GDM1 (cell line): ENCODE measurements at regions not wholly inside any gene's neighbourhood (a gene's known extent, or its start where the extent isn't known, plus 50 kb on each side); places are given as distances from the start of the nearest gene placed in this dataset.
A peak's percentile ranks its signal among the peaks of the same experiment; 100 is the strongest.
"Not testable (repeated sequence)": the region's sequence is repeated elsewhere in the genome, so short reads cannot be mapped to it uniquely, and the experiment has no call there.

Experiments
- DNase-seq: peaks from one replicate; lab custom pipeline; 2025; lab: John Stamatoyannopoulos, UW

DNA sequence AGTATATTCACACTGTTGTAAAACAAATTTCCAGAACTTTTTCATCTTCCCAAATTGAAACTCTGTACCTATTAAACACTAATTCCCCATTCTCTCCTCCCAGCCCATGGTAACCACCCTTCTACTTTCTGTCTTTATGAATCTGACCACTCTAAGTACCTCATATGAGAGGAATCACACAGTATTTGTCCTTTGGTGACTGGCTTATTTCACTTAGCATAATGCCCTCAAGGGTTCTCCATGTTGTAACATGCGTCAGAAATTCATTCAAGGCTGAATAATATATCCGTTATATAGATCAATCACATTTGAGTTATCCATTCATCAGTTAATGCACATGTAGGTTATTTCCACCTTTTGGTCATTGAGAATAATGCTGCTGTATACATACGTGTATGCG is 162.2 kb downstream of the GOSR1 start:
- not testable (repeated sequence) for DNase-seq

DNA sequence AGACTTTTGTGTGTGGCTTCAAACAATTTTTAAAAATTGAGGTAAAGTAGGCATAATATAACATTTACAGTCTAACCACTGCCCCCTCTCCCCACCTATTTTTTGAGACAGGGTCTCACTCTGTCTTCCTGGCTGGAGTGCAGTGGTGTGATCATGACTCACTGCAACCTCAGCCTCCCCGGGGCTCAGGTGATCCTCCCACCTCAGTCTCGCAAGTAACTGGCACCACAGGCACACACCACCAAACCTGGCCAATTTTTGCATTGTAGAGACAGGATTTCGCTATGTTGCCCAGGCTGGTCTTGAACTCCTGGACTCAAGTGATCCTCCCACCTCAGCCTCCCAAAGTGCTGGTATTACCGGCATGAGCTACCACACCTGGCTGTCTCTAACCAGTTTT is 161.8 kb downstream of the GOSR1 start:
- not testable (repeated sequence) for DNase-seq

DNA sequence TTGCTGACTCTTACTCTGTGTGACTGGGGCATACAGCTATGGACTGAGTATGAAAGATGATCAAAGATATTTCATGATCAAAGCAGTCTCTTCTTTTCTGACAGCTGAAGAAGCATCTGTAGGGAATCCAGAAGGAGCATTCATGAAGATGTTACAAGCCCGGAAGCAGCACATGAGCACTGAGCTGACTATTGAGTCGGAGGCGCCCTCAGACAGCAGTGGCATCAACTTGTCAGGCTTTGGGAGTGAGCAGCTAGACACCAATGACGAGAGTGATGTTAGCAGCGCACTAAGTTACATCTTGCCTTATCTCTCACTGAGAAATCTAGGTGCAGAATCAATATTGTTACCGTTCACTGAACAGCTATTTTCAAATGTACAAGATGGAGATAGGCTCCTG is 154.4 kb downstream of the GOSR1 start:
- DNase-seq = not testable (repeated sequence)

DNA sequence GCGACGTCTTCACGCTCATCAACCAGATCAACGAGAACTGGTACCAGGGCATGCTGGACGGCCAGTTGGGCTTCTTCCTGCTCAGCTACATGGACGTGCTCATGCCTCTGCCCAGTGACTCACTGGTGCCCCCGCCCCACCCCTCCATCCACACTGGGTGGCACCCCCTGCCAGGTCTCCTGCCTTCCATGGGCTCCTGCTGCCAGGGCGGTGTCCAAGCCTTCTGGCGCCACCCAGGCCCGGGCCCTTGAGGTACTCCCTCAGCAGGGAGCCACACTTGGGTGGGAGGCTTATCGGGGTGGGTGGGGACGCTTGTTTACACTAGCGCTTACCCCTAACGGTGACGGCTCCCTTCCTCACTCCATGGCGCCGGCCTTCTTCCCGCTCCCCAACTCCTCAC is 148.2 kb downstream of the GOSR1 start:
- not testable (repeated sequence) for DNase-seq

DNA sequence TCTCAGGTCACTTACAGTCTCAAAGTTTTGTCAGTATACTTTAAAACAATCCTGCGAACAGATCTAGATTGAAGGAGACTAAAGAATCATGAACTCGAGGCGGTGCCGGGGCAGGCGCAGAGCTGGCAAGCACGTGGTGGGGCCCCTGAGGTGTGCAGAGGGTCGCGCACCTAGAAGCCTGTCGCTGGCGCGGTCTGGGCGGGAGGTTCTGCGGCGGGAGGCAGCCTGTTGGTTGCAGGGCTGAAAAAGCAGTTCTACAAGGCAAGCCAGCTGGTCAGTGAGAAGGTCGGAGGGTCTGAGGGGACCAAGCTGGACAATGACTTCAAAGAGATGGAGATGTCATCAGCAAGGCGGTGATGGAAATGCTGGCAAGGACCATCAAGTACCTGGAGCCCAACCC is 147.0 kb downstream of the GOSR1 start:
- DNase-seq = not testable (repeated sequence)

DNA sequence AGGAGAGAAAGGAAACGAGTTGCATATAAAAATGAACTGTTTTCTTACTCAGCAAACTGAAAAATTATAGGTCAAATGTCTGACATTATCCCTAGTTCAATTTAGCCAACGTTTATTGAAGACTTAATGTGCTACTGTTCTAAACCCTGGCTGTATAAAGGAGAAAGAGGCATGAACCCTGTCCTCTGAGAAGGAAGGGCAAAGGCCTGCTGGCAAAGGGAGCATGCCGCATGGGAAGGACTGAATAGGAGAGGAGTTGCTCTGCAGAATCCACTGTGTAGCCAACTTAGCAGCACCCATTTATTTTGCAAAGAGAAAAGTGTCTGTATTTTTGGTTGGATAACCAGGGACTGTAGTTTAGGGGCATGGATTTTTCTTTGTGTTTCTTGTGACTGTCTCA is 132.5 kb downstream of the GOSR1 start:
- not testable (repeated sequence) for DNase-seq

DNA sequence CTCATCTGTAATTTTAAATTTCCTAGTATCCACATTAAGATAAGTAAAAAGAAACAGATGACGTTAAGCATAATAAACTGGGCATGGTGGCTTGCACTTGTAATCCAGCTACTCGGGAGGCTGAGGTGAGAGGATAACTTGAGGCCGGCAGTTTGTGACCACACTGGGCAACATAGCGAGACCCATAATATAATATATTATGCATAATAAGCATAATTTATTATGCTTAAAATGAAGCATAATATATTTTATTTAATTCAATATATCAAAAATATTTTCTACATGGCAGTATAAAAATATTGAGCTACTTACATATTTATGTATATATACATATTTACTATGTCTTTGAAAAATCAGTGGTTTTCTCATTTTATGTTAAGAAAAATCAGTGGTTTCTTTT is 128.3 kb downstream of the GOSR1 start:
- DNase-seq = no peak

DNA sequence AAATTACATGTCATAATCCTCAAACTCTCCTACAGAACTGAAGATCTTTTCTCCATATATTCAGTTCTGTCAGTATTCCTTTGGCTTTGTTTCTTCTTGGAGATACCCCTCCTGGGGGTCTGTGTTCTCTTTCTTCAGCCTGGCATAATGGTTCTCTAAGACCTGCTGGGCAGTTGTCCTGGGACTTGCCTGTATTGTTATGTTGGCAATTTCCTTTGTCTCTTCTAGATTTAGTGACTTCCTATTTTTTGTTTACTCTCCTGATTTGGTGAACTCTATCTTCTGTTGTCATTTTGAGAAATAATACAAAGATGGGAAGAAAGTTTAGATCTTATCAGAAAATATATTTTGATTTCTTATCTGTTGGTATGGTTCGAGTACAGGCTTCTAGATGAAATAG is 127.8 kb downstream of the GOSR1 start:
- no peak for DNase-seq

DNA sequence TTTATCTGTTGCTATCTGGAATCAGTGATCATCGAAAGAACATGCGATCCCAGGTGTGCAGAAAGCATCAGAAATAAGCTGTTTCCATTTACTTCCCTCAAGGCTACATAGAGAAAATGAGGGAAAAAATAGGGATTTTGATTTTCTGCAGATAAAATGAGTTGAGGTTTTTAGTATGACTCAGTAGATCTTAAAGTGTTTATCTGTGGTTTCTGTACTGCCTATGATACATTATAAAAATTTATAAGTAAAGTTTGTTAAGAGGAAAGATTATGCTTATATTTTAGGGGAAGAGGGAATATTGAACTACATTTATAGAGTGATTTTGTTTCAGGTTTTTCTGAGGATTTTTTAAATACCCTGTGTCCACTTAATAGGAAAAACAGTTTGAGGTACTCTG is 125.2 kb downstream of the GOSR1 start:
- DNase-seq = not testable (repeated sequence)

DNA sequence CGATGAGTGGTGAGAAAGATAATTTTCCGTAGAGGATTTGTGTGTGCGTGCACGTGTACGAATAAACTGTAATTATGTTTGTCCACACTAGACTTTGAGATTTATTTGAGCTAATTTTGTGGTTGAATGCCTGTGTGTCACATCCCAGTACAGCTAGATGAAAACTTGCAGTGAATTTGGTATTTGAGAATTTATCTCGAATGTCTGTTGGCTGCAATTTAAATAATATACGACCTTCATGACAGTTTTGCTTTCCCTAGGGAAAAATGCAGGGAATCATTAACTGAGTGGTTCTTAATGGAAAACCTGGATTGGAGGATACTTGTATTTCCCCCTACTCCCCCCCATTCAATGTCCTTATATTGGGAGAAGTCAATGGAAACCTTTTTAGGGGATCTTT is 124.8 kb downstream of the GOSR1 start:
- DNase-seq = not testable (repeated sequence)

DNA sequence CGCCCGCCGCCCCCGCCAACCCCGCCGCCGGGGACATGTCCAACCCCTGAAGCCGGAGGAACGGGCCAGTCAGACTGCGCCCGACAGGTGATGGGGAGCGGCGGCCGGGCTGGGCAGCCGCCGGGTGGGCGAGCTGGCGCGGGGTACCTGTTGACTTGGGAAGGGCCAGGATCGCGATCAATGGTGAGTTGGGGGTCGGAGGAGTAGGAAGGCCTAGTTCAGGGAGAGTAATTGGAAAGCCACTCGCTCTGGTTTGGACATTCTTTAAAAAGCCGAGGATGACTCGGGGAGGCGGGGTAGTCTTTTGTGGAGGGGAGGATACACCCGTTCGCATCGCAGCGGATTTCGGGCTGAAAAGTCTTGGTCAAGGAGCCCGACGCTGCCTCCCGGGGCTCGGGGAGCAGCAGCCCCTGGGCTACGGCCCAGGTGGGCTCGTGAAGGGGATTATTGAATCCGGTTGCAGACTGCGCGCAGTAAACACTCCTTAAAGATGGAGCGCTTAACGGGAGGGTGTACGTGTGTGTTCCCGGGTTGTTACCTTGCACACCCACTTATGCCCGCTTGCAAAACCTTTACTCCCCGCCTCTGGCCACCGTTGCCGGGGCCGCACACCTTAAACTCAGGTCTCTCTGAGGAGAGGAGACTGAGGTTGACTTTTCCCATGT is 123.8 kb downstream of the GOSR1 start:
- no peak for DNase-seq

DNA sequence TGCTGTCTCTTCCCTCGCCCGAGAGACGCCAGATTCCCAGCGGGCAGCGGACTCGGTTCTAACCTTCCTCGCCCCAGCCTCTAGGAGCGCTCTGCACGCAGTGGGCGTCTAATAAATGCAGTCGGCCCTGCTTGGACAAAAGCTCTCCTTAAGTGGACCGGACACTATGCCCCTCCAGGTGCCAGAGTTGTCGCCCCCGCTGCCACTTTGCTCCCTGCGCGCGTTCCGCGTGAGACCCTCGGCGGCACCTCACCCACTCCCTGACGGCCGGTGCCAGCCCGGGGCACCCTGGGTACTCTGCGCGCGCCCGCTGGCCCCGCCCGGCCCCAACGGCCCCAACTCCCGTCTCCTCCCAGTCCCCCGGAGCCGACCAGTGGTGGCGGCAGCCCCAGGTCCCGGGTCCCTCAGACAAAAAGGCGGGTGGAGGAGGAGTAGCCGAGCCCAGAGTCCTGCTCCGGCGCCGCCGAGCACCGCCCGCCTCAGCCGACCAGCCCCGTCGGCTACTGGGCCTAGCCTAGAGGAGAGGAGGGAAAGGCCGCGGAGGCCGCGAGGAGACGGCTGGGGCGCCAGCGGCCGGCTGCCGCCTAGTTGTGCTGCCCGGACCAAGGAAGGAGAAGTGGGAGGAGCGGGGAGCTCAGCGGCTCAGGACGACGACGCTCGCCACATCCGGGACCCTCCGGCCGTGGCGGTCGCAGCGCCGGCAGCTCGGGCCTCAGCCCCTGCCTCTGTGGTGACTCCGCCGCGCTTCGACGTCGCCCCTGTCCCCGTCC is 123.0 kb downstream of the GOSR1 start:
- peak; percentile 76 for DNase-seq

DNA sequence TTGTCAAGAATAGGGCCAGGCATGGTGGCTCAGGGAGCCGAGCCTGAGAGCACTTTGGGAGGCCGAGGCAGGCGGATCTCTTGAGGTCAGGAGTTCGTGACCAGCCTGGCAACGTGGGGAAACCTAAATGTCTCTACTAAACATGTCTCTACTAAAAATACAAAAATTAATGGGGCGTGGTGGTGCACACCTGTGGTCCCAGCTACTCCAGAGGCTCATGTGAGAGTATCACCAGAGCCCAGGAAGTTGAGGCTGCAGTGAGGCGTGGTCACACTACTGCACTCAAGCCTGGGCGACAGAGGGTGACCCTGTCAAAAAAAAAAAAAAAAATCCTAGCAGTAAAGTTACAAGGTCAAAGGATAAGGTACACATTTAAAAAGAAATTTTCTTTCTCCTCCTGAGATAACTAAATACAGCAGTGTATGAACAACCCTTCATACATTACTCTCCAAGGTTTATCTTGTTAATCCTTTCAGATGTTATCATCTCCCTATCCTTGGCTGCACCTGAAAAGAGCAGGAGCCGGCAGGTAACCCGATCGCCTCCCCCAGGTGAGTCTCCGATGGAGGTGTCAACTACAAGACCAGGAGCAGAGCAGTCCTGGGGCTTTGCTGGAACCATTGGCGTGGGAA is 122.3 kb downstream of the GOSR1 start:
- no peak for DNase-seq

DNA sequence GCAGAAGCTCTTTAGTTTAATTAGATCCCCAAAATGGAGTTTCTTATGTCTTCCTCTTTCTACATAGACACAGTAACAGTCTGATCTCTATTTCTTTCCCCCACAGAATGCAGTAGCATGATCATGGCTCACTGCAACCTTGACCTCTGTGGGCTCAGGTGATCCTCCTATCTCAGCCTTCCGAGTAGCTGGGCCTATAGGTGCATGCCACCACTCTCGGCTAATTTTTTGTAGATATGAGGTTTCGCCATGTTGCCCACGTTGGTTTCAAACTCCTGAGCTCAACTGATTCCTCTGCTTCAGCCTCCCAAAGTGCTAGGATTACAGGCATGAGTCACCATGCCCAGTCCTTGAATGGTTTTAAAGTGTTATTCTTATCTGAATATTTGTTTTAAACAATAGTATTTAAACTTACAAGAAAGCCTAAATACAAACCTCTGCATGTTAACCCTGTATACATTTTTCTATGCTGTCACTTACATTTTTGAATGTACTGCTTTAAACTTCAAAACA is 120.6 kb downstream of the GOSR1 start:
- DNase-seq = no peak

DNA sequence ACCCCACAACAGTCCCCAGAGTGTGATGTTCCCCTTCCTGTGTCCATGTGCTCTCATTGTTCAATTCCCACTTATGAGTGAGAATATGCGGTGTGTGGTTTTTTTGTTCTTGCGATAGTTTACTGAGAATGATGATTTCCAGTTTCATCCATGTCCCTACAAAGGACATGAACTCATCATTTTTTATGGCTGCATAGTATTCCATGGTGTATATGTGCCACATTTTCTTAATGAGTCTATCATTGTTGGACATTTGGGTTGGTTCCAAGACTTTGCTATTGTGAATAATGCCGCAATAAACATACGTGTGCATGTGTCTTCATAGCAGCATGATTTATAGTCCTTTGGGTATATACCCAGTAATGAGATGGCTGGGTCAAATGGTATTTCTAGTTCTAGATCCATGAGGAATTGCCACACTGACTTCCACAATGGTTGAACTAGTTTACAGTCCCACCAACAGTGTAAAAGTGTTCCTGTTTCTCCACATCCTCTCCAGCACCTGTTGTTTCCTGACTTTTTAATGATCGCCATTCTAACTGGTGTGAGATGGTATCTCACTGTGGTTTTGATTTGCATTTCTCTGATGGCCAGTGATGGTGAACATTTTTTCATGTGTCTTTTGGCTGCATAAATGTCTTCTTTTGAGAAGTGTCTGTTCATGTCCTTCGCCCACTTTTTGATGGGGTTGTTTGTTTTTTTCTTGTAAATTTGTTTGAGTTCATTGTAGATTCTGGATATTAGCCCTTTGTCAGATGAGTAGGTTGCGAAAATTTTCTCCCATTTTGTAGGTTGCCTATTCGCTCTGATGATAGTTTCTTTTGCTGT is 120.0 kb downstream of the GOSR1 start:
- DNase-seq = not testable (repeated sequence)

DNA sequence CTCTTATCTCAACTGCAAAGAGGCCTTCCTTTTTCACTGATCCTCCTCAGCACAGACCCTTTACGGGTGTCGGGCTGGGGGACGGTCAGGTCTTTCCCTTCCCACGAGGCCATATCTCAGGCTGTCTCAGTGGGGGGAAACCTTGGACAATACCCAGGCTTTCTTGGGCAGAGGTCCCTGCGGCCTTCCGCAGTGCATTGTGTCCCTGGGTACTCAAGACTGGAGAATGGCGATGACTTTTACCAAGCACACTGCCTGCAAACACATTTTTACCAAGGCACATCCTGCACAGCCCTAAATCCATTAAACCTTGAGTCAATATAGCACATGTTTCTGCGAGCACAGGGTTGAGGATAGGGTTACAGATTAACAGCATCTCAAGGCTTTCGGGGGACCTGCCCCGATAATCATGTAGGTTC is 117.8 kb downstream of the GOSR1 start:
- DNase-seq = not testable (repeated sequence)

DNA sequence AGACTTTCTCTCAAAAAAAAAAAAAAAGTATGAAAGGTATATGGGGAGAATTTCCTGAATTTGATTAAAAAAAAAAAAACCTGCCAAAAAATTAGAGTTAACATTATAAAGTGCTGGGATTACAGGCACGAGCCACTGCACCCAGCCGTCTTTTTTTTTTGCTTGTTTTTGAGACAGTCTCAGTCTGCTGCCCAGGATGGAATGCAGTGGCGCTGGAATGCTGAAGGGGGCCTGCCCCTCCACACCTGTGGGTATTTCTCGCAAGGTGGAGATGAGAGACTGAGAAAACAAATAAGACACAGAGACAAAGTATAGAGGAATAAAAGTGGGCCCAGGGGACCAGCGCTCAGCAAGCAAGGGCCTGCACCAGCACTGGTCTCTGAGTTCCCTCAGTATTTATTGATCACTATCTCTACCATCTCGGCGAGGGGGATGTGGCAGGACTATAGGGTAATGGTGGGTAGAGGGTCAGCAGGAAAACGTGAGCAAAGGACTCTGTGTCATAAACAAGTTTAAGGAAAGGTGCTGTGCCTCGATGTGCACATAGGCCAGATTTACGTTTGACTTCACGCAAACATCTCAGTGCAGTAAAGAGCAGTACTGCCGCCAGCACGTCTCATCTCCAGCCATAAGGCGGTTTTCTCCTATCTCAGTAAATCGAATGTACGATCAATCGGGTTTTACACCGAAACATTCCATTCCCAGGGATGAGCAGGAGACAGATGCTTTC is 117.2 kb downstream of the GOSR1 start:
- no peak for DNase-seq

DNA sequence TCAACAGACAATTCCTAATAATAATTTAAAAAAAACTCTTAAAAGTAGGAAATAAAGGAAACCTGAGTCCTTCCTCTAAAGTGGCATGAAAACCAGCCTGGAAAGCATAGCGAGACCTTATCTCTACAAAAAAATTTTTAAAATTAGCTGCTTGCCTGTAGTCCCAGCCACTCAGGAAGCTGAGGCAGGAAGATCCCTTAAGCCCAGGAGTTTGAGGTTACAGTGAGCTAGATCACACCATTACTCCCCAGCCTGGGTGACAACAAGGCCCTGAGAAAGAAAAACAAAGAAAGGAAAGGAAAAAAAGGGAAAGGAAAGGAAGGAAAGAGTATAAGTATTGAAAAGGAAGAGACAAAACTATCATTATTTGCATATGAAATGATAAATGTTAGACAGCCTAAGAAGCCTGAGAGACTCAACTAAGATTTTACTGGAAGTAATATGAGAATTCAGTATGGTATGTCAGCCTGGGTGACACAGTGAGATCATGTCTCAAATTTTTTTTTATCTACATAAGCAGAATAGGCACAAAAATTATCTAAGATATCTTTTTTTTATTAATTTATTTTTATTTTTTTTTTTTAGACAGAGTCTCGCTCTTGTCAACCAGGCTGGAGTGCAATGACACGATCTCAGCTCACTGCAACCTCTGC is 113.0 kb downstream of the GOSR1 start:
- DNase-seq = no peak

DNA sequence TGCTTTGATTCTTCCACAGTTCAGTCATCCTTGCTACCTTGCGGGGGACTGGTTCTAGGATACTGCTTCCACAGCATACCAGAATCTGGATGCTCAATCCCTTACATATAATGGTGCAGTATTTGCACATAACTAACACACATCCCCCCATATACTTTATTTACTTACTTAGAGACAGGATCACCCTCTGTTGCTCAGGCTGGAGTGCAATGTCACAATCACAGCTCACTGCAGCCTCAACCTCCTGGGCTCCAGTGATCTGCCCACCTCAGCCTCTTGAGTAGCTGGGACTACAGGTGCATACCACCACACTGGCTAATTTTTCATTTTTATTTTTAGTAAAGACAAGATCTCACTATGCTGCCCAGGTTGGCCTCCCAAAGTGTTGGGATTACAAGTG is 112.2 kb downstream of the GOSR1 start:
- DNase-seq = no peak

DNA sequence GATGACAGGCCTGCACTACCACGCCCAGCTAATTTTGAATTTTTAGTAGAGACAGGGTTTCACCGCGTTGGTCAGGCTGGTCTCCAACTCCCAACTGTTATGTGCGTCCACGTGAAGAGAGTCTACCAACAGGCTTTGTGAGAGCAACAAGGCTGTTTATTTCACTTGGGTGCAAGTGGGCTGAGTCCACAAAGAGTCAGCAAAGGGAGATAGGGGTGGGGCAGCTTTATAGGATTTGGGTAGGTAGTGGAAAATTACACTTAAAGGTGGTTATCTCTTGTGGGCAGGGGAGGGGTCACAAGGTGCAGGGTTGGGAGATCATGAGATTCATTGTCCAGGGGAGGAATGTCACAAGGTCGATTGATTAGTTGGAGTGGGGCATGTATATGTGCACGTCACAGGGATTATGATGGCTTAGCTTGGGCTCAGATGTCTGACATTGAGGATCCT is 111.6 kb downstream of the GOSR1 start:
- DNase-seq = no peak
